HFF-Myc (cell line): ENCODE measurements at regions not wholly inside any gene's neighbourhood (a gene's known extent, or its start where the extent isn't known, plus 50 kb on each side); places are given as distances from the start of the nearest gene placed in this dataset.
"Not testable (repeated sequence)": the region's sequence is repeated elsewhere in the genome, so short reads cannot be mapped to it uniquely, and the experiment has no call there.

Experiments
- DNase-seq: peaks from one replicate; pipeline ENCODE4 v3.0.0-alpha.2; 2011; ENCODE audit warnings: low read depth; ENCODE audit errors: extremely low read depth
- H3K4me3 ChIP-seq: replicated peaks from 2 replicates; pipeline ENCODE4 v1.5.1; 2011; ENCODE audit warnings: low read depth, mild to moderate bottlenecking, control low read depth, low read length
- TF ChIP-seq, protein P1 (sequence below): IDR thresholded peaks from 2 replicates; pipeline ENCODE4 v1.5.1; 2012; ENCODE audit warnings: mild to moderate bottlenecking, low read depth, low read length, control low read depth; ENCODE audit errors: missing control alignments

DNA sequence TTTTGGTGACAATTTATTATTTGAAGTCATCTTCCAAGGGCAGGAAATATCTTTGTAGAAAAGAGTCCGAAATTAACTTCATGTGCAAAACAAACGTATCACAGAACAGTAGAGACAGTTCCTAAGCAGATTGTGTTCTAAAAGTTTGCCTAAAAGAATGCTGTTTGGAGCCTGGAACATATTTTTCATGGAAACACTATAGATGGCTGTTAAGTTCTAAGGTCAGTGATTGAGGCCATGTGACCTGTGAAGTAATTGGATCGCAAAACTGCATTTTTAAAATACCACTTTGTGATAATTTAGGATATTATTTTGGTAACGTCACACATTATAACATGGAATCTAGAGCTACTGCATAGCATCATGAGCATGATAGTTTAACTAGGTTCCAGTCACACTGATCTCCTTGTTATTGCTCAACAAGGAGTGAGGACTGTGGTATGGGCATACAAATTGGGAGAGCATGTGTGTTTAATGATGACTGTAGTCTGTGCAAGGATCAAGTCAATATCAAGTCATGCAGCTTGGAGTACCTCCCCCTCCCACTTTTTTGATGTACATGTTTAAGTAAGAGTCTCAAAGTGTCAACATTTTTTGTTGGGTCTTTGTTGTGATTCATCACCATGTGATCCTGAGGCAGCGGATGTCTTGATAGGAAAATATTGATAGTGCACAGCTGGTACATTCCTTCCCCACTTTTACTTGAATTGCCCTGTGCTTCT, 609.3 kb upstream of the CITED2 start:
- no peak for DNase-seq

DNA sequence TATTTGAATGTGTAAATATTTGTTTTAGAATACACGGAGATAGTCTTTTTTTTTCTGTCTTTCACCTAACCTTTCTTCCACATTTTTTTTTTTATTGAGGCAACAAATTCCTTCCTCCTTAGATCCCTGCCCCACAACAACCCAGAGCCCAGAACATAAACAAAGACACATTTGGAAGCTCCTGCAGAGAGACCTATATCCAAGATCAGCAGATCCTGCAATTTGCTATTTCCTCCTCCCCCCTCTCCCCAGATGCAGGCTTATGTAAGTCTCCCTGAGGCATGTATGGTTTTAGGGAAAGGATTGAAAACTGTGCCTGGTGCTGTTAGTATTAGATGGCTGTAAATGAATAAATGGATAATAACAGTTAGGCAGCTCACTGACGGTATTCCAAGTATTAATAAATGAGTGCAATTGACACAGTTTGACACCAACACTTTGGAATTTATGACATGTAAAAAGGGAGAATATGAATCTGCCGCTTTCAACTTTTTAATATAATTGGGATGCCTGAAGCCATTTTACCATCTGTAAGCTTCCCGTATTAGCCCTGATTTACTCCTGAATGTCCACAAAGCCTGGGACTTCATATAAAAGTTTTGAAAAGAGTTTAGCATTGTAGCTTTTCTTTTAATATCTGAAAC, 608.3 kb upstream of the CITED2 start:
- no peak overlapping the region for H3K4me3 ChIP-seq
- TF ChIP-seq, protein P1, sequence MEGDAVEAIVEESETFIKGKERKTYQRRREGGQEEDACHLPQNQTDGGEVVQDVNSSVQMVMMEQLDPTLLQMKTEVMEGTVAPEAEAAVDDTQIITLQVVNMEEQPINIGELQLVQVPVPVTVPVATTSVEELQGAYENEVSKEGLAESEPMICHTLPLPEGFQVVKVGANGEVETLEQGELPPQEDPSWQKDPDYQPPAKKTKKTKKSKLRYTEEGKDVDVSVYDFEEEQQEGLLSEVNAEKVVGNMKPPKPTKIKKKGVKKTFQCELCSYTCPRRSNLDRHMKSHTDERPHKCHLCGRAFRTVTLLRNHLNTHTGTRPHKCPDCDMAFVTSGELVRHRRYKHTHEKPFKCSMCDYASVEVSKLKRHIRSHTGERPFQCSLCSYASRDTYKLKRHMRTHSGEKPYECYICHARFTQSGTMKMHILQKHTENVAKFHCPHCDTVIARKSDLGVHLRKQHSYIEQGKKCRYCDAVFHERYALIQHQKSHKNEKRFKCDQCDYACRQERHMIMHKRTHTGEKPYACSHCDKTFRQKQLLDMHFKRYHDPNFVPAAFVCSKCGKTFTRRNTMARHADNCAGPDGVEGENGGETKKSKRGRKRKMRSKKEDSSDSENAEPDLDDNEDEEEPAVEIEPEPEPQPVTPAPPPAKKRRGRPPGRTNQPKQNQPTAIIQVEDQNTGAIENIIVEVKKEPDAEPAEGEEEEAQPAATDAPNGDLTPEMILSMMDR: no peak
- DNase-seq: peak; percentile 92

More for the DNA sequence above, 609.3 kb upstream of the CITED2 start:
- TF ChIP-seq, protein P1: no peak
- no peak overlapping the region for H3K4me3 ChIP-seq

DNA sequence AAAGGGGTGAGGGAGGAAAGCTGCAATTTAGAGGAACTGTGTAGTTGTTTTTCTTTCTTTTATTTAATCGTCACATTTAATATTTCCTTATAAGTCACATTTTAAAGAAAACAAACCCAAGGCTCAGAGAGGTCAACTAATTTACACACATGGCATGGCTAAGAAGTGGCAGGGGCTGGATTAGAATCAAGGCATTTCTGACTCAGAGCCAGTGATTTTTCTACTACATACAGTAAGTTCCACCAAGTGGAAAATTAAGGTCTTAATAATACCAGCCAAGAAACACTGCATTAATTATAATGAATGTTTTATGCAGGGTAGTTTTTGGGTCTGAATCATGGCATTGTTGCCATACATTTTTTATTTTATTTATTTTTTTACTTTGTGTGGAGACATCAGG, 607.7 kb upstream of the CITED2 start:
- no peak overlapping the region for H3K4me3 ChIP-seq
- no peak for DNase-seq
- TF ChIP-seq, protein P1: no peak

DNA sequence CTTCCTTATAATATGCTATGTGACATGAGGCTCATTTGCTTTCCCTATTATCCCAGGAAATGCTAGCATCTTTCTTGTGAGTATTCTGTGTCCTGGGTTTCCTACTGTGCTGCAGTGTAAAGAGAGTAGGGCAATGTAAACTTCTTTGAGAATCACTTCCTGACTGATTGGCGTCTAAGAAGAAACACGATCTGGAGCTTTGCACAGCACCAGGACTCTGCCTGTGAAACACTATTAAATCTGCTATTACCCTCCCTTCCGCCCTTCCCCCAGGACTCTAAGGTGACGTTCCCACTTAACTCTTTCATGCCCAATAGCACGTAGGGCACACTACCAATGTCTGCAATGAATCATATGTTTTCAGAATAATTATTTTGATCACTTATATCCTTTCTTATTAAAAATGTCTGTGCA, 607.3 kb upstream of the CITED2 start:
- H3K4me3 ChIP-seq: no peak overlapping the region
- TF ChIP-seq, protein P1: no peak
- DNase-seq: peak; percentile 80

DNA sequence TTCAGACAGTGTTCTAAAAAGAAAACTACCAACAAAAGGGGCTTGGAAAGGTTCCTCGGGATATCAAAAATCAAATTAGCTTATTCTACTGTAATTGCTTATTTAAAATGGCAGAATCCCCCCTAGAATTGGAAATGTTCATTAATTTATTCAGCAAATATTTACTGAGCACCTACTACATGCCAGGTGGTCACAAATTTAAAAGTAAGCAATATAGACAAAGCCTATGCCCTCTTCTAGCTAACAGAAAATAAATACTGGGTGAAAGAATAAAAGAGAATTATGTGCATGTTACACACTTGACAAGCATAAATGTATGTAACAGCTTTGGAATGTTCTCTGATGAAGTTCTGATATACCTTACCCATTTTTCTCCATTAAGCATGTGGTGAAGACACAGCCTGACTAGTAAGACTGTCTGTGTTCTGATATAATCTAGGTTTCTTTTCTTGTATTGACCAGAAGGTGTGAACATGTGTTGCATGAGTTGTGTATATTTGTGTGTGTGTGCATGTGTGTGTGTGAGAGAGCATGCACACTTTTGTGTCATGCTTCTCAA, 606.7 kb upstream of the CITED2 start:
- no peak for DNase-seq
- H3K4me3 ChIP-seq: no peak overlapping the region
- TF ChIP-seq, protein P1: no peak

DNA sequence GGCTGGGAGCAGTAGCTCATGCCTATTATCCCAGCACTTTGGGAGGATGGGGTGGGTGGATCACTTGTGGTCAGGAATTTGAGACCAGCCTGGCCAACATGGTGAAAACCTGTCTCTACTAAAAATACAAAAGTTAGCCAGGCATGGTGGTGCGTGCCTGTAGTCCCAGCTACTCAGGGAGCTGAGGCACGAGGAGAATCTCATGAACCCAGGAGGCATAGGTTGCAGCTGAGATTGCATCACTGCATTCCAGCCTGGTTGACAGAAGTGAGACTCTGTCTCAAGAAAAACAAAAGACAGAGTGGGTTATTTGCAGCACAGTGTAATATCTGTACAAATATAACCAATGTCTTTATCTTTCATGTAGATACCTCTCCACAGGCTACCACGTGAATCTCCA, 606.2 kb upstream of the CITED2 start:
- H3K4me3 ChIP-seq, DNase-seq: not testable (repeated sequence)

DNA sequence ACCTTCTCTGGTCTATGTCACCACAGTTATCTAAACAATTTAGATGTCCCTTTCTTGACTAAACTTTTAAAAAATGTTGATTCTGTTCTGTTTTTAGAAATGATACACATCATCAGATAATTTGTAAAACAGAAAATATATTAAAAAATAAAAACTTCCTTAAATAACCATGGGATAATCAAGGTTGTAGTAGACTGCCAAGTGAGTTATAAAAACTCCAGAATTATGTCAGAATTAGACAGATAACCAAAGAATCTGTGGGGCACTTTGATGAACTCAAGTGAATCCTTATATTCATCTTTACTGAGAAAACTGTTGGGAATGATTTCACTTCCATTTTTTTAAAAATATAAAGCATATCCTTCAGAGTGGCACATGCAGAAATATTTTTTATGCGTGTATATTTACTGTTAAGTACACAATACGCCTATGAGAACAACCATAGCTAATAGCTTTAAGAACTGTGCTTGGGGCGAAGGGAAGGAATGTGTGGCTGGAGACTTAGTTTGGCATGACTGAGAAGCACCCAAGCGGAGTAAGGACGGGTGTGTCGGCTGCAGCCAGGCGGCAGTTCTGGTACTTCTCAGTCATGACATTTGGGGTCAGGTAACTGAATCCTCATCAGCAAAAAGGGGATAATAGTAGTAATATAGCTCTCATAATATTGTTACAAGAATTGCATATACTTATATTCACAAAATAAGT, 604.7 kb upstream of the CITED2 start:
- TF ChIP-seq, protein P1: no peak
- DNase-seq: no peak
- H3K4me3 ChIP-seq: no peak overlapping the region
